Neural cell (in vitro differentiated cells): ENCODE measurements at regions not wholly inside any gene's neighbourhood (a gene's known extent, or its start where the extent isn't known, plus 50 kb on each side); places are given as distances from the start of the nearest gene placed in this dataset.

Experiments used
- H2AFZ ChIP-seq: fragments of 200-600, 300-800 bp; sonication (generic), shearing (Covaris generic); 2 replicates; pipeline ENCODE4 v1.6.0; 2014; ENCODE audit warnings: low read depth, mild to moderate bottlenecking, antibody characterized with exemption, low read length, moderate library complexity
- H3F3A ChIP-seq: fragments of 200-600 bp; shearing (Covaris generic); 2 replicates; pipeline ENCODE4 v1.6.1; 2016; ENCODE audit warnings: mild to moderate bottlenecking, moderate library complexity, mixed read lengths, antibody characterized with exemption, low read length; ENCODE audit not compliant: insufficient read depth, poor library complexity, severe bottlenecking
- H3K27ac ChIP-seq: fragments of 200-600, 300-800 bp; sonication (generic), shearing (Covaris generic); 2 replicates; pipeline ENCODE4 v1.5.1; 2014; ENCODE audit warnings: mild to moderate bottlenecking, low read length, moderate library complexity
- H3K27me3 ChIP-seq: fragments of 300-800, 200-600 bp; sonication (generic), shearing (Covaris generic); 2 replicates; pipeline ENCODE4 v1.6.0; 2014; ENCODE audit warnings: mild to moderate bottlenecking, low read depth, low read length, moderate library complexity; ENCODE audit not compliant: insufficient read depth
- H3K36me3 ChIP-seq: fragments of 300-800, 200-600 bp; sonication (generic), shearing (Covaris generic); 2 replicates; pipeline ENCODE4 v1.5.1; 2014; ENCODE audit warnings: mild to moderate bottlenecking, antibody characterized with exemption, low read length, moderate library complexity; ENCODE audit not compliant: insufficient read depth
- H3K4me2 ChIP-seq: fragments of 300-800, 200-600 bp; sonication (generic), shearing (Covaris generic); 2 replicates; pipeline ENCODE4 v1.6.0; 2014; ENCODE audit warnings: mild to moderate bottlenecking, low read length
- H3K4me3 ChIP-seq: fragments of 300-800, 200-600 bp; sonication (generic), shearing (Covaris generic); 2 replicates; pipeline ENCODE4 v1.5.1; 2014; ENCODE audit warnings: mild to moderate bottlenecking, low read length, moderate library complexity
- H3K79me2 ChIP-seq: fragments of 200-600 bp; shearing (Covaris generic); replicated peaks from 2 replicates; pipeline ENCODE4 v1.6.0; 2014; ENCODE audit warnings: mild to moderate bottlenecking, low read length, moderate library complexity; ENCODE audit not compliant: insufficient read depth
- H3K9ac ChIP-seq: fragments of 300-800, 200-600 bp; sonication (generic), shearing (Covaris generic); 2 replicates; pipeline ENCODE4 v1.6.1; 2016; ENCODE audit warnings: mild to moderate bottlenecking, low read length, mixed read lengths
- H3K9me2 ChIP-seq: fragments of 200-600 bp; shearing (Covaris generic); 2 replicates; pipeline ENCODE4 v1.6.1; 2016; ENCODE audit warnings: mild to moderate bottlenecking, low read length, mixed read lengths; ENCODE audit not compliant: insufficient read depth
- H3K9me3 ChIP-seq: fragments of 200-600, 300-800 bp; sonication (generic), shearing (Covaris generic); 2 replicates; pipeline ENCODE4 v1.6.1; 2016; ENCODE audit warnings: mild to moderate bottlenecking, mixed run types, low read length, moderate library complexity, mixed read lengths
- H4K20me1 ChIP-seq: fragments of 200-600 bp; shearing (Covaris generic); 2 replicates; pipeline ENCODE4 v1.6.1; 2016; ENCODE audit warnings: mild to moderate bottlenecking, mixed run types; ENCODE audit not compliant: insufficient read depth
- EP300 ChIP-seq: fragments of 450-650 bp; conservative IDR thresholded peaks from 2 replicates; pipeline ENCODE4 v1.6.1; 2014; ENCODE audit warnings: antibody characterized with exemption, mild to moderate bottlenecking, moderate library complexity; ENCODE audit not compliant: poor library complexity, severe bottlenecking
- EZH2 ChIP-seq: fragments of 200-600, 300-800 bp; shearing (Covaris generic), sonication (generic); IDR thresholded peaks from 2 replicates; pipeline ENCODE4 v1.6.1; 2014; ENCODE audit warnings: antibody characterized with exemption, low read length, borderline replicate concordance, mild to moderate bottlenecking; ENCODE audit not compliant: insufficient read depth, poor library complexity, severe bottlenecking
- MXI1 ChIP-seq: fragments of 450-650 bp; conservative IDR thresholded peaks from 2 replicates; pipeline ENCODE4 v1.6.1; 2014; ENCODE audit warnings: antibody characterized with exemption, mild to moderate bottlenecking; ENCODE audit not compliant: poor library complexity, severe bottlenecking
- POLR2AphosphoS5 ChIP-seq: IDR thresholded peaks from 2 replicates; pipeline ENCODE4 v1.6.1; 2012
- RAD21 ChIP-seq: fragments of 450-650 bp; conservative IDR thresholded peaks from 2 replicates; pipeline ENCODE4 v1.6.1; 2014; ENCODE audit warnings: antibody characterized with exemption, mild to moderate bottlenecking, moderate library complexity
- SMC3 ChIP-seq: fragments of 450-650 bp; conservative IDR thresholded peaks from 2 replicates; pipeline ENCODE4 v1.6.1; 2014; ENCODE audit warnings: antibody characterized with exemption, mild to moderate bottlenecking, moderate library complexity; ENCODE audit not compliant: poor library complexity
- TAF1 ChIP-seq: IDR thresholded peaks from 2 replicates; pipeline ENCODE4 v1.6.1; 2012; ENCODE audit warnings: low read depth
- TF ChIP-seq, protein P1 (sequence below): IDR thresholded peaks from 2 replicates; pipeline ENCODE4 v1.6.1; 2012; ENCODE audit warnings: borderline replicate concordance
- TF ChIP-seq, protein P2 (sequence below): fragments of 450-650 bp; IDR thresholded peaks from 2 replicates; pipeline ENCODE4 v1.5.1; 2014; ENCODE audit warnings: antibody characterized with exemption, mild to moderate bottlenecking, moderate library complexity; ENCODE audit not compliant: poor library complexity, severe bottlenecking

DNA sequence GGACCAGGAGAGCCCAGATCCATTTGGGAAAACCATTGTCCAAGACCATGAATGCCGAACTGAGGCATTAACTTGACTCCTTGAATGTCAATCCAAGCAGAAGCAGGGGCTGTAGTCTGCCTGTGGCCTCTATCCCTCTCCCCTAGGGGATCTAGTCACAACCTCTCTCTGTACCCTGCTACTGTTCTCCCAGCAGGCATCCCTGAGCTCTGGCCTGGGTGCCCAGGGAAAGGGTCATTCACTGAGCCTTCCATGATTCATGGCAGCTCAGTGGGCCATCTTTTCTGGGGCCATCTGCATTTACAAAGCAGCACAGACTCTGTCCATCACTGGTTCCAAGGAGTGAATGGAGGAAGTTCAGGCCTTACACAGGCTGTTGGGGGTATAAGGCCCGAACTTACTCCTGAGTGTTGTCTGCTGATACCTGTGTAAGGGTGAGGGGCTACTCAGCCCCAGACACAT is 151.8 kb downstream of the ZFP36L2 start:
- Histone ChIP-seq H3K4me2 (no peak overlapping the region), H3K79me2 (no peaks in the 10 kb centered on the region), H3K9me2 (no peaks in the 10 kb centered on the region), H3K36me3 (no peaks in the 10 kb centered on the region), H3K4me3 (no peak overlapping the region), H4K20me1 (no peaks in the 10 kb centered on the region), H3K9me3 (no peaks in the 10 kb centered on the region), H3F3A (no peaks in the 10 kb centered on the region), H3K9ac (no peak overlapping the region), H3K27ac (no peak overlapping the region), H2AFZ (no peak overlapping the region), H3K27me3 (no peaks in the 10 kb centered on the region)
- TF ChIP-seq POLR2AphosphoS5 (no peak), EP300 (no peak), RAD21 (no peak), SMC3 (no peak)
- TF ChIP-seq, protein P1, sequence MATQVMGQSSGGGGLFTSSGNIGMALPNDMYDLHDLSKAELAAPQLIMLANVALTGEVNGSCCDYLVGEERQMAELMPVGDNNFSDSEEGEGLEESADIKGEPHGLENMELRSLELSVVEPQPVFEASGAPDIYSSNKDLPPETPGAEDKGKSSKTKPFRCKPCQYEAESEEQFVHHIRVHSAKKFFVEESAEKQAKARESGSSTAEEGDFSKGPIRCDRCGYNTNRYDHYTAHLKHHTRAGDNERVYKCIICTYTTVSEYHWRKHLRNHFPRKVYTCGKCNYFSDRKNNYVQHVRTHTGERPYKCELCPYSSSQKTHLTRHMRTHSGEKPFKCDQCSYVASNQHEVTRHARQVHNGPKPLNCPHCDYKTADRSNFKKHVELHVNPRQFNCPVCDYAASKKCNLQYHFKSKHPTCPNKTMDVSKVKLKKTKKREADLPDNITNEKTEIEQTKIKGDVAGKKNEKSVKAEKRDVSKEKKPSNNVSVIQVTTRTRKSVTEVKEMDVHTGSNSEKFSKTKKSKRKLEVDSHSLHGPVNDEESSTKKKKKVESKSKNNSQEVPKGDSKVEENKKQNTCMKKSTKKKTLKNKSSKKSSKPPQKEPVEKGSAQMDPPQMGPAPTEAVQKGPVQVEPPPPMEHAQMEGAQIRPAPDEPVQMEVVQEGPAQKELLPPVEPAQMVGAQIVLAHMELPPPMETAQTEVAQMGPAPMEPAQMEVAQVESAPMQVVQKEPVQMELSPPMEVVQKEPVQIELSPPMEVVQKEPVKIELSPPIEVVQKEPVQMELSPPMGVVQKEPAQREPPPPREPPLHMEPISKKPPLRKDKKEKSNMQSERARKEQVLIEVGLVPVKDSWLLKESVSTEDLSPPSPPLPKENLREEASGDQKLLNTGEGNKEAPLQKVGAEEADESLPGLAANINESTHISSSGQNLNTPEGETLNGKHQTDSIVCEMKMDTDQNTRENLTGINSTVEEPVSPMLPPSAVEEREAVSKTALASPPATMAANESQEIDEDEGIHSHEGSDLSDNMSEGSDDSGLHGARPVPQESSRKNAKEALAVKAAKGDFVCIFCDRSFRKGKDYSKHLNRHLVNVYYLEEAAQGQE, result no peak

DNA sequence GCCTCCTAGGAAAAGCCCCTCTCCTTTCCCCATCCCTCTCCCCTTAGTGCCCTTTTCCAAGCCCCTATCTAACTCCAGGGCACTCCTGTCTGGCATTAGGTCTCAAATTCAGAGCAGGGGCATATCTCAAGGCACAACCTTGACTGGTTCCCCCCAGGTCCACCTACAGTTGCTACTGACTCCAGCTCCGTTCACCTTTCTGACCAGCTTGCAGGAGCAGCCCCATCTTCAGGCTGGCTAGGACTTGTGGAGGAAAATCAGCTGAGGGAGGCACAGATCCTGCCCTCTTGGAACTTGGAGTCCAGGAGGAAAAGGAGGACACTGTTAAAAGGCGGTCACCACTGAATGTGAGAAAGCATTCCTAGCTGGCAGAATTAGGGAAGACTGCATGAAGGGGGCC is 152.4 kb downstream of the ZFP36L2 start:
- Histone ChIP-seq H3K36me3 (no peaks in the 10 kb centered on the region), H4K20me1 (no peaks in the 10 kb centered on the region), H3K9ac (no peak overlapping the region), H2AFZ (no peak overlapping the region), H3K4me2 (no peak overlapping the region), H3K4me3 (no peak overlapping the region), H3K9me2 (no peaks in the 10 kb centered on the region), H3K27ac (no peak overlapping the region), H3F3A (no peaks in the 10 kb centered on the region), H3K27me3 (no peaks in the 10 kb centered on the region), H3K9me3 (no peaks in the 10 kb centered on the region), H3K79me2 (no peaks in the 10 kb centered on the region)
- no peak for TF ChIP-seq RAD21
- TF ChIP-seq, protein P2, sequence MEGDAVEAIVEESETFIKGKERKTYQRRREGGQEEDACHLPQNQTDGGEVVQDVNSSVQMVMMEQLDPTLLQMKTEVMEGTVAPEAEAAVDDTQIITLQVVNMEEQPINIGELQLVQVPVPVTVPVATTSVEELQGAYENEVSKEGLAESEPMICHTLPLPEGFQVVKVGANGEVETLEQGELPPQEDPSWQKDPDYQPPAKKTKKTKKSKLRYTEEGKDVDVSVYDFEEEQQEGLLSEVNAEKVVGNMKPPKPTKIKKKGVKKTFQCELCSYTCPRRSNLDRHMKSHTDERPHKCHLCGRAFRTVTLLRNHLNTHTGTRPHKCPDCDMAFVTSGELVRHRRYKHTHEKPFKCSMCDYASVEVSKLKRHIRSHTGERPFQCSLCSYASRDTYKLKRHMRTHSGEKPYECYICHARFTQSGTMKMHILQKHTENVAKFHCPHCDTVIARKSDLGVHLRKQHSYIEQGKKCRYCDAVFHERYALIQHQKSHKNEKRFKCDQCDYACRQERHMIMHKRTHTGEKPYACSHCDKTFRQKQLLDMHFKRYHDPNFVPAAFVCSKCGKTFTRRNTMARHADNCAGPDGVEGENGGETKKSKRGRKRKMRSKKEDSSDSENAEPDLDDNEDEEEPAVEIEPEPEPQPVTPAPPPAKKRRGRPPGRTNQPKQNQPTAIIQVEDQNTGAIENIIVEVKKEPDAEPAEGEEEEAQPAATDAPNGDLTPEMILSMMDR, result no peak
- TF ChIP-seq SMC3, result no peak
- TF ChIP-seq POLR2AphosphoS5, result no peak
- TF ChIP-seq MXI1, result no peak
- TF ChIP-seq, protein P1, result no peak
- no peak for TF ChIP-seq TAF1
- no peak for TF ChIP-seq EP300
- TF ChIP-seq EZH2, result no peak
